IMR-90 (cell line): ENCODE measurements at regions not wholly inside any gene's neighbourhood (a gene's known extent, or its start where the extent isn't known, plus 50 kb on each side); places are given as distances from the start of the nearest gene placed in this dataset.

Experiments used
- ATAC-seq: fragments of 200-7000 bp; cut with Tn5 transposase; 2 replicates; pipeline ENCODE4 v1.9.1; 2020; ENCODE audit warnings: low read depth, mild to moderate bottlenecking, moderate library complexity
- BruUV-seq: library from RNA; stranded (reverse); fragments of 400-500 nt; replicated peaks from 2 replicates; lab custom pipeline; 2021; lab: Mats Ljungman, UMichigan
- CTCF ChIA-PET: fragments of 300-600 bp; formaldehyde crosslinking; extraction: SDS; loops from one replicate; lab custom pipeline; 2021; ENCODE audit warnings: antibody characterized with exemption; lab: Yijun Ruan, JAX
- POLR2A ChIA-PET: fragments of 300-600 bp; sonication (Branson Sonifier 250); formaldehyde crosslinking; loops from one replicate; lab custom pipeline; 2022; ENCODE audit warnings: antibody characterized with exemption; ENCODE audit not compliant: unreplicated experiment; lab: Charles Lee
- DNase-seq: peaks from one replicate; pipeline ENCODE4 v3.0.0; 2013
- H2AFZ ChIP-seq: replicated peaks from 2 replicates; pipeline ENCODE3; 2013; ENCODE audit warnings: low read length, mild to moderate bottlenecking; ENCODE audit not compliant: poor library complexity
- H2AK5ac ChIP-seq: 2 replicates; pipeline ENCODE4 v1.6.1; 2013; ENCODE audit warnings: low read depth, low read length, inconsistent platforms
- H2AK9ac ChIP-seq: replicated peaks from 2 replicates; pipeline ENCODE3; 2013; ENCODE audit warnings: mild to moderate bottlenecking, low read depth, low read length, moderate library complexity; ENCODE audit not compliant: poor library complexity
- H2BK120ac ChIP-seq: 2 replicates; pipeline ENCODE4 v1.6.1; 2013; ENCODE audit warnings: low read depth, low read length, inconsistent platforms
- H2BK15ac ChIP-seq: 3 replicates; pipeline ENCODE4 v1.6.1; 2013; ENCODE audit warnings: low read depth, low read length, inconsistent platforms
- H2BK20ac ChIP-seq: 2 replicates; pipeline ENCODE4 v1.6.1; 2013; ENCODE audit warnings: low read depth, mild to moderate bottlenecking, inconsistent platforms, low read length, moderate library complexity
- H2BK5ac ChIP-seq: 2 replicates; pipeline ENCODE4 v1.6.1; 2013; ENCODE audit warnings: mild to moderate bottlenecking, low read depth, low read length, inconsistent platforms; ENCODE audit not compliant: poor library complexity, severe bottlenecking
- H3K14ac ChIP-seq: replicated peaks from 2 replicates; pipeline ENCODE4 v1.6.1; 2013; ENCODE audit warnings: low read depth, low read length, inconsistent platforms
- H3K18ac ChIP-seq: 2 replicates; pipeline ENCODE4 v1.6.1; 2013; ENCODE audit warnings: low read depth, low read length, control low read depth
- H3K23ac ChIP-seq: 2 replicates; pipeline ENCODE4 v1.6.1; 2013; ENCODE audit warnings: low read depth, low read length, inconsistent platforms
- H3K27ac ChIP-seq: 2 replicates; pipeline ENCODE4 v1.5.1; 2013; ENCODE audit warnings: mild to moderate bottlenecking, control low read depth, low read length; ENCODE audit not compliant: insufficient read depth
- H3K27me3 ChIP-seq: 2 replicates; pipeline ENCODE4 v1.6.1; 2013; ENCODE audit warnings: low read length; ENCODE audit not compliant: control insufficient read depth, insufficient read depth
- H3K36me3 ChIP-seq: 2 replicates; pipeline ENCODE4 v1.6.1; 2013; ENCODE audit warnings: low read length, mixed read lengths; ENCODE audit not compliant: control insufficient read depth, insufficient read depth
- H3K4ac ChIP-seq: 2 replicates; pipeline ENCODE4 v1.6.1; 2013; ENCODE audit warnings: low read depth, low read length, inconsistent platforms
- H3K4me1 ChIP-seq: 2 replicates; pipeline ENCODE4 v1.6.1; 2013; ENCODE audit warnings: low read length, mixed read lengths; ENCODE audit not compliant: control insufficient read depth, insufficient read depth
- H3K4me2 ChIP-seq: 2 replicates; pipeline ENCODE4 v1.6.1; 2013; ENCODE audit warnings: low read depth, mild to moderate bottlenecking, control low read depth, low read length, moderate library complexity
- H3K4me3 ChIP-seq: 2 replicates; pipeline ENCODE4 v1.5.1; 2013; ENCODE audit warnings: low read depth, mild to moderate bottlenecking, control low read depth, low read length, moderate library complexity; ENCODE audit not compliant: insufficient read depth
- H3K56ac ChIP-seq: 2 replicates; pipeline ENCODE4 v1.6.1; 2013; ENCODE audit warnings: low read length, inconsistent platforms; ENCODE audit not compliant: insufficient read depth; ENCODE audit errors: extremely low read depth
- H3K79me1 ChIP-seq, 2 experiments: 2 replicates each; pipeline ENCODE4 v1.6.1; 2013; ENCODE audit warnings: low read length in 2 of 2, inconsistent platforms in 1 of 2, low read depth in 1 of 2
- H3K9ac ChIP-seq: 2 replicates; pipeline ENCODE4 v1.6.1; 2013; ENCODE audit warnings: low read depth, low read length, control low read depth
- H3K9me1 ChIP-seq: 2 replicates; pipeline ENCODE4 v1.6.1; 2013; ENCODE audit warnings: low read length, inconsistent platforms; ENCODE audit not compliant: insufficient read depth
- H3K9me3 ChIP-seq: 2 replicates; pipeline ENCODE4 v1.6.1; 2013; ENCODE audit warnings: low read length; ENCODE audit not compliant: control insufficient read depth, insufficient read depth
- H4K20me1 ChIP-seq: 2 replicates; pipeline ENCODE4 v1.6.1; 2013; ENCODE audit warnings: low read length, inconsistent platforms; ENCODE audit not compliant: insufficient read depth
- H4K5ac ChIP-seq: 2 replicates; pipeline ENCODE4 v1.6.1; 2013; ENCODE audit warnings: mild to moderate bottlenecking, low read depth, low read length, control low read depth
- H4K8ac ChIP-seq, 2 experiments: 2 replicates each; pipeline ENCODE4 v1.6.1; 2013; ENCODE audit warnings: low read depth in 2 of 2, low read length in 2 of 2, control low read depth in 1 of 2, inconsistent platforms in 1 of 2
- H4K91ac ChIP-seq: 2 replicates; pipeline ENCODE4 v1.6.1; 2013; ENCODE audit warnings: low read depth, low read length, inconsistent platforms; ENCODE audit not compliant: insufficient read depth
- RCOR1 ChIP-seq: IDR thresholded peaks from 2 replicates; pipeline ENCODE4 v1.6.1; 2012; ENCODE audit warnings: mild to moderate bottlenecking, low read length, improper control_type of control experiment; ENCODE audit not compliant: insufficient replicate concordance
- WGBS, 2 experiments: methylation state at CpG; one replicate each; pipeline versions ENCODE4 v1.1.5 to v1.1.7; 2013; ENCODE audit warnings: missing lambda C conversion rate in 2 of 2; ENCODE audit not compliant: insufficient read length in 1 of 2; ENCODE audit errors: extremely low coverage in 2 of 2; 5-methylcytosine and 5-hydroxymethylcytosine counted together
- dilution Hi-C: fragments of 300-500 bp; cut with HindIII; formaldehyde crosslinking; loops from one replicate; pipeline ENCODE4 v1.14.3; 2018; ENCODE audit warnings: low sequenced_read_pairs; ENCODE audit not compliant: unreplicated experiment
- in situ Hi-C: fragments of 300-500 bp; cut with MboI; formaldehyde crosslinking; loops from 3 replicates; pipeline ENCODE4 v1.14.3; 2019; ENCODE audit warnings: low sequenced_read_pairs, inconsistent platforms, mixed read lengths
- intact Hi-C: fragments of 100-400 bp; cut with micrococcal nuclease; formaldehyde crosslinking; loops from 2 replicates; pipeline ENCODE4 v1.10.0; 2022

- DNase-seq (no peak), ATAC-seq (no peak)
- no peak overlapping the region for H3K4me2 ChIP-seq
- no peak overlapping the region for H3K27ac ChIP-seq
- no peaks in the 10 kb centered on the region for H3K36me3 ChIP-seq
- no peak overlapping the region for H3K18ac ChIP-seq
- no peak overlapping the region for H2AK9ac ChIP-seq
- H2BK20ac ChIP-seq = no peak overlapping the region
- no peaks in the 10 kb centered on the region for H3K79me1 ChIP-seq
- WGBS, 2 experiments = no CpG with 5 or more reads among the region's 1 CpG
- H4K5ac ChIP-seq = no peak overlapping the region
- TF ChIP-seq RCOR1 = no peak
- H3K14ac ChIP-seq = no peak overlapping the region
- no peak overlapping the region for H3K4ac ChIP-seq
- H4K91ac ChIP-seq = no peak overlapping the region
- intact Hi-C loops (no loop called here), in situ Hi-C loops (no loop called here), dilution Hi-C loops (no loop called here)
- CTCF ChIA-PET = interaction anchor here (1.4 kb wide), 1 partner anchor 16 kb away, joined by 3 read pairs; no protein-coding TSS in a partner anchor
- no peak overlapping the region for H3K23ac ChIP-seq
- POLR2A ChIA-PET = no interaction called here
- H3K9ac ChIP-seq = no peak overlapping the region
- H2BK5ac ChIP-seq = no peak overlapping the region
- BruUV-seq = no TSS peak
- H3K4me3 ChIP-seq = no peak overlapping the region
- no peaks in the 10 kb centered on the region for H4K20me1 ChIP-seq
- no peak overlapping the region for H2AFZ ChIP-seq
- no peaks in the 10 kb centered on the region for H3K27me3 ChIP-seq
- H3K56ac ChIP-seq = no peak overlapping the region
- H4K8ac ChIP-seq = no peak overlapping the region
- H2AK5ac ChIP-seq = no peak overlapping the region
- H2BK120ac ChIP-seq = no peak overlapping the region
- no peak overlapping the region for H2BK15ac ChIP-seq
- H3K9me3 ChIP-seq = no peaks in the 10 kb centered on the region
- H3K9me1 ChIP-seq = no peaks in the 10 kb centered on the region
- no peaks in the 10 kb centered on the region for H3K4me1 ChIP-seq
These were observed 186.8 kb downstream of the ETV1 start for GRCh38 chr7:13802651-13803050.
